Suppressor macrophage treated with lipopolysaccharide for 4 hours (primary cell): ENCODE measurements at regions not wholly inside any gene's neighbourhood (a gene's known extent, or its start where the extent isn't known, plus 50 kb on each side); places are given as distances from the start of the nearest gene placed in this dataset.

Experiments used
- DNase-seq: peaks from one replicate; pipeline ENCODE4 v3.0.0-alpha.2; 2020

- DNase-seq: no peak
These were observed 222.7 kb upstream of the PLSCR5 start for GRCh38 chr3:146827836-146828235.

GRCh38 chr3:146823622-146824021, 218.5 kb upstream of the PLSCR5 start:
- no peak for DNase-seq

GRCh38 chr3:146818866-146819265, 213.7 kb upstream of the PLSCR5 start:
- no peak for DNase-seq

- DNase-seq: no peak
These were observed 213.2 kb upstream of the PLSCR5 start for GRCh38 chr3:146818301-146818700.

GRCh38 chr3:146817704-146818103, 212.6 kb upstream of the PLSCR5 start:
- no peak for DNase-seq

GRCh38 chr3:146814601-146815315, 209.6 kb upstream of the PLSCR5 start:
- DNase-seq: no peak

- DNase-seq: no peak
These were observed 208.3 kb upstream of the PLSCR5 start for GRCh38 chr3:146813496-146813895.

GRCh38 chr3:146803745-146804144, 198.6 kb upstream of the PLSCR5 start:
- DNase-seq: no peak

GRCh38 chr3:146801492-146801891, 196.3 kb upstream of the PLSCR5 start:
- no peak for DNase-seq

- no peak for DNase-seq
These were observed 195.3 kb upstream of the PLSCR5 start for GRCh38 chr3:146800484-146800883.

GRCh38 chr3:146796078-146796477, 190.9 kb upstream of the PLSCR5 start:
- no peak for DNase-seq

GRCh38 chr3:146783446-146783845, 178.3 kb upstream of the PLSCR5 start:
- DNase-seq: no peak

GRCh38 chr3:146781606-146782005, 176.5 kb upstream of the PLSCR5 start:
- DNase-seq: no peak

- DNase-seq: no peak
These were observed 175.9 kb upstream of the PLSCR5 start for GRCh38 chr3:146781059-146781458.

GRCh38 chr3:146780251-146780650, 175.1 kb upstream of the PLSCR5 start:
- no peak for DNase-seq

- no peak for DNase-seq
These were observed 172.8 kb upstream of the PLSCR5 start for GRCh38 chr3:146777941-146778340.

- no peak for DNase-seq
These were observed 167.1 kb upstream of the PLSCR5 start for GRCh38 chr3:146772211-146772743.

GRCh38 chr3:146770881-146771280, 165.7 kb upstream of the PLSCR5 start:
- no peak for DNase-seq

GRCh38 chr3:146770301-146770700, 165.2 kb upstream of the PLSCR5 start:
- DNase-seq: no peak

GRCh38 chr3:146757759-146758158, 152.6 kb upstream of the PLSCR5 start:
- DNase-seq: no peak

- DNase-seq: no peak
These were observed 145.1 kb upstream of the PLSCR5 start for GRCh38 chr3:146750196-146750595.

GRCh38 chr3:146747928-146748327, 142.8 kb upstream of the PLSCR5 start:
- DNase-seq: no peak

GRCh38 chr3:146747051-146747450, 141.9 kb upstream of the PLSCR5 start:
- no peak for DNase-seq

GRCh38 chr3:146746190-146746589, 141.0 kb upstream of the PLSCR5 start:
- no peak for DNase-seq

GRCh38 chr3:146739203-146739671, 134.1 kb upstream of the PLSCR5 start:
- no peak for DNase-seq
